A549 (cell line): ENCODE measurements at regions not wholly inside any gene's neighbourhood (a gene's known extent, or its start where the extent isn't known, plus 50 kb on each side); places are given as distances from the start of the nearest gene placed in this dataset.

Source experiments
- ATAC-seq, 2 experiments: fragments of 200-7000 bp in 1 of 2; fragments of >200 bp in 1 of 2; cut with Nextera tagmentation in 1 of 2; cut with Tn5 transposase in 1 of 2; 3 replicates each; pipeline versions ENCODE4 v1.8.0 to v1.9.1; 2018 to 2020; ENCODE audit warnings: mild to moderate bottlenecking in 1 of 2, moderate library complexity in 1 of 2
- CTCF ChIA-PET: fragments of 300-600 bp; sonication (Branson Sonifier 250); formaldehyde crosslinking; extraction: SDS; loops from one replicate; lab custom pipeline; 2021; ENCODE audit warnings: antibody characterized with exemption, inconsistent platforms; lab: Yijun Ruan, JAX
- POLR2A ChIA-PET: fragments of 350-600 bp; formaldehyde crosslinking; extraction: SDS; loops from one replicate; lab custom pipeline; 2021; ENCODE audit warnings: antibody characterized with exemption, inconsistent platforms; lab: Yijun Ruan, JAX
- DNase-seq, 2 experiments: peaks; one replicate each; pipeline versions ENCODE4 v3.0.0 to v3.0.0-alpha.2; 2011 to 2016; ENCODE audit warnings: low read depth in 1 of 2, low spot score in 1 of 2
- FAIRE-seq: peaks from 2 replicates; lab custom pipeline; 2011; peaks lifted over from hg19 to GRCh38; lab: Jason Lieb, UNC
- H3K27ac ChIP-seq, 2 experiments: fragments of >200 bp; sonication (Bioruptor Twin); formaldehyde crosslinking; 3 replicates each; pipeline ENCODE4 v1.5.1; 2016 to 2017
- H3K4me1 ChIP-seq: fragments of >200 bp; sonication (Bioruptor Twin); formaldehyde crosslinking; 3 replicates; pipeline ENCODE4 v1.6.1; 2016
- H3K4me2 ChIP-seq: fragments of >200 bp; sonication (Bioruptor Twin); formaldehyde crosslinking; 3 replicates; pipeline ENCODE4 v1.6.1; 2016
- H3K4me3 ChIP-seq: fragments of >200 bp; sonication (Bioruptor Twin); formaldehyde crosslinking; 3 replicates; pipeline ENCODE4 v1.5.1; 2016
- H3K9me3 ChIP-seq: fragments of >200 bp; sonication (Bioruptor Twin); formaldehyde crosslinking; 3 replicates; pipeline ENCODE4 v1.6.1; 2016
- BHLHE40 ChIP-seq: IDR thresholded peaks from 2 replicates; pipeline ENCODE4 v1.6.1; 2012; ENCODE audit warnings: low read depth, low read length, inconsistent platforms
- CHD2 ChIP-seq: fragments of 150-350 bp; IDR thresholded peaks from 2 replicates; pipeline ENCODE4 v1.6.1; 2014; ENCODE audit warnings: low read length; ENCODE audit not compliant: partially characterized antibody
- EHMT2 ChIP-seq: fragments of 200-600 bp; sonication (generic); IDR thresholded peaks from 2 replicates; pipeline ENCODE4 v1.6.1; 2016; ENCODE audit warnings: antibody characterized with exemption, low read depth, mild to moderate bottlenecking, moderate library complexity
- ESRRA ChIP-seq: fragments of 150-350 bp; IDR thresholded peaks from 2 replicates; pipeline ENCODE4 v1.6.1; 2014; ENCODE audit warnings: mild to moderate bottlenecking, low read length, borderline replicate concordance
- FOSB ChIP-seq: fragments of 250-450 bp; sonication (Bioruptor Pico); IDR thresholded peaks from 2 replicates; pipeline ENCODE4 v1.5.0; 2020; ENCODE audit warnings: mild to moderate bottlenecking, moderate library complexity
- FOSL2 ChIP-seq, 2 experiments: fragments of 450-650 bp in 1 of 2; fragments of >200 bp in 1 of 2; sonication (Bioruptor Twin) in 1 of 2; formaldehyde crosslinking; IDR thresholded peaks; 2 replicates each; pipeline versions ENCODE4 v1.5.0 to v1.6.1; 2016 to 2020; ENCODE audit warnings: mild to moderate bottlenecking in 1 of 2, moderate library complexity in 1 of 2
- HEYL ChIP-seq: fragments of 250-450 bp; sonication (Bioruptor Pico); IDR thresholded peaks from 2 replicates; pipeline ENCODE4 v1.8.0; 2021; ENCODE audit warnings: mild to moderate bottlenecking, moderate library complexity
- HOXA7 ChIP-seq: fragments of 250-450 bp; sonication (Bioruptor Pico); IDR thresholded peaks from 2 replicates; pipeline ENCODE4 v1.5.0; 2020; ENCODE audit warnings: mild to moderate bottlenecking, moderate library complexity
- HOXB13 ChIP-seq: fragments of 250-450 bp; sonication (Bioruptor Pico); IDR thresholded peaks from 2 replicates; pipeline ENCODE4 v1.5.0; 2020; ENCODE audit warnings: low read depth, mild to moderate bottlenecking, moderate library complexity
- HOXB5 ChIP-seq: fragments of 250-450 bp; sonication (Bioruptor Pico); IDR thresholded peaks from 2 replicates; pipeline ENCODE4 v1.5.0; 2020; ENCODE audit warnings: mild to moderate bottlenecking, moderate library complexity
- JUNB ChIP-seq: fragments of >200 bp; sonication (Bioruptor Twin); formaldehyde crosslinking; IDR thresholded peaks from 2 replicates; pipeline ENCODE4 v1.6.1; 2016
- KDM5A ChIP-seq: fragments of 200-600 bp; sonication (generic); IDR thresholded peaks from 2 replicates; pipeline ENCODE4 v1.6.1; 2016; ENCODE audit warnings: antibody characterized with exemption, mild to moderate bottlenecking
- MAZ ChIP-seq: fragments of 150-350 bp; IDR thresholded peaks from 2 replicates; pipeline ENCODE4 v1.6.1; 2014; ENCODE audit warnings: antibody characterized with exemption, low read depth, low read length, borderline replicate concordance
- NFE2L2 ChIP-seq: fragments of 150-350 bp; conservative IDR thresholded peaks from 2 replicates; pipeline ENCODE4 v1.6.1; 2014; ENCODE audit warnings: low read length
- NR3C1 ChIP-seq: fragments of >200 bp; sonication (Bioruptor Twin); formaldehyde crosslinking; IDR thresholded peaks from 3 replicates; pipeline ENCODE4 v1.6.1; 2017
- PHF8 ChIP-seq: fragments of 200-600 bp; sonication (generic); IDR thresholded peaks from 2 replicates; pipeline ENCODE4 v1.6.1; 2016; ENCODE audit warnings: low read depth, mild to moderate bottlenecking, antibody characterized with exemption, moderate library complexity, borderline replicate concordance
- POLR2A ChIP-seq: IDR thresholded peaks from 2 replicates; pipeline ENCODE4 v1.6.1; 2012; ENCODE audit warnings: mild to moderate bottlenecking, low read length
- POLR2AphosphoS2 ChIP-seq: conservative IDR thresholded peaks from 2 replicates; pipeline ENCODE4 v1.6.1; 2012; ENCODE audit warnings: low read length, improper control_type of control experiment, inconsistent platforms
- RAD21 ChIP-seq, 2 experiments: fragments of >200 bp in 1 of 2; sonication (Bioruptor Twin) in 1 of 2; formaldehyde crosslinking in 1 of 2; IDR thresholded peaks in 1 of 2; conservative IDR thresholded peaks in 1 of 2; 2 replicates in 1 of 2; 3 replicates in 1 of 2; pipeline ENCODE4 v1.6.1; 2012 to 2018; ENCODE audit warnings: inconsistent platforms in 1 of 2
- RFX5 ChIP-seq: fragments of 450-650 bp; IDR thresholded peaks from 2 replicates; pipeline ENCODE4 v1.7.1; 2014; ENCODE audit warnings: antibody characterized with exemption, mild to moderate bottlenecking, moderate library complexity
- RNF2 ChIP-seq: fragments of 200-600 bp; sonication (generic); IDR thresholded peaks from 2 replicates; pipeline ENCODE4 v1.6.1; 2016; ENCODE audit warnings: low read depth, mild to moderate bottlenecking, antibody characterized with exemption, moderate library complexity, borderline replicate concordance
- SREBF2 ChIP-seq: fragments of 450-650 bp; IDR thresholded peaks from 2 replicates; pipeline ENCODE4 v1.6.1; 2014; ENCODE audit warnings: mild to moderate bottlenecking, moderate library complexity
- ZFP36 ChIP-seq: fragments of 450-650 bp; IDR thresholded peaks from 2 replicates; pipeline ENCODE4 v1.6.1; 2014; ENCODE audit warnings: borderline replicate concordance; ENCODE audit not compliant: partially characterized antibody
- WGBS: methylation state at CpG from one replicate; pipeline ENCODE4 v1.1.6; 2017; ENCODE audit errors: missing lambda C conversion rate; 5-methylcytosine and 5-hydroxymethylcytosine counted together
- TF ChIP-seq, protein P1 (sequence below): fragments of >200 bp; sonication (Bioruptor Twin); formaldehyde crosslinking; IDR thresholded peaks from 3 replicates; pipeline ENCODE4 v1.6.1; 2016
- TF ChIP-seq, protein P2 (sequence below): fragments of >200 bp; sonication (Bioruptor Twin); formaldehyde crosslinking; IDR thresholded peaks from 3 replicates; pipeline ENCODE4 v1.5.1; 2016
- TF ChIP-seq, protein P3 (sequence below): IDR thresholded peaks from 2 replicates; pipeline ENCODE4 v1.6.1; 2012

DNA sequence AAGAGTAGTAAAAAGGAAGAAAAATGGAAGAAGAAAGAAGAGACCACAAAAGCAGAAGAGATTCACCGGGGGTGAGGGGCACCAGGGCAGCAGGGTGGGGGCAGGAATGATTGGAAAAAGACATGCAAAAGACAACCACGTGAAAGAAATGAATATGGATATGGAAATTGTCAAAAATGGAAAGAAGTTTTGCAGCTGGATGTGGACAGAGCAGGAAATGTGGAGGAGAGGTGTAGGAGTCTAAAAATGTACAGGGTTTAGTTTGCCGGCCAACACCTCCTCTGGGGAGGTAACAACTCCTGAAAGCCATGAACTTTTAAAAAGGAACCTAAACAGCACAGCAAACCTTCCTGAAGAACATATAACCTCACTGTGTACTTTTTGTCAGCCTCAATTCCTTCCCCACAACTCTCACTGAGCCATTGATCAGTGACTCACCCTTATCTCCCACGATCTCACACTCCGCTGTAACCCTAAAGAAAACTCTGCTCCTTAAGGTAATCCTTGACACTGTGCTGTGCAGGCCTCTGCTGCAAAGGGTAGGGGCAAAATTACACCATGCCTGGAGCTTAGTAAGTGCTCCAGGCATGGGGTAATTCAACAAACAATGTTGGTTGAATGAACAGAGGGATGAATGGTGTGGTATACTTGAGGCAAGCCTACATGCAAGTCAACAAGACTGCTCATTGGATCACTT, 100.2 kb upstream of the BOC start:
- ATAC-seq (peak in 1 of 2 experiments; percentile 23; a peak in 1 of 6 replicates), DNase-seq (no peak), FAIRE-seq (no peak)
- H3K27ac ChIP-seq = peak overlapping the region in 1 of 2 experiments; percentile 29; a peak in 1 of 6 replicates
- WGBS = 66% methylated on average over 5 of the region's 5 CpGs
- ChIA-PET POLR2A (no interaction called here), CTCF (interaction anchor here (0.7 kb wide), 1 partner anchor 13 kb away, joined by 3 read pairs; no protein-coding TSS in a partner anchor)
- peaks cover 11% of the 10 kb centered on the region; the same call in 2 of the 3 replicates for H3K4me1 ChIP-seq
- no peak overlapping the region for H3K4me2 ChIP-seq
- H3K4me3 ChIP-seq = no peak overlapping the region
- TF ChIP-seq, protein P1, sequence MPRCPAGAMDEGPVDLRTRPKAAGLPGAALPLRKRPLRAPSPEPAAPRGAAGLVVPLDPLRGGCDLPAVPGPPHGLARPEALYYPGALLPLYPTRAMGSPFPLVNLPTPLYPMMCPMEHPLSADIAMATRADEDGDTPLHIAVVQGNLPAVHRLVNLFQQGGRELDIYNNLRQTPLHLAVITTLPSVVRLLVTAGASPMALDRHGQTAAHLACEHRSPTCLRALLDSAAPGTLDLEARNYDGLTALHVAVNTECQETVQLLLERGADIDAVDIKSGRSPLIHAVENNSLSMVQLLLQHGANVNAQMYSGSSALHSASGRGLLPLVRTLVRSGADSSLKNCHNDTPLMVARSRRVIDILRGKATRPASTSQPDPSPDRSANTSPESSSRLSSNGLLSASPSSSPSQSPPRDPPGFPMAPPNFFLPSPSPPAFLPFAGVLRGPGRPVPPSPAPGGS = no peak
- TF ChIP-seq CHD2 (no peak), KDM5A (no peak), HOXB5 (no peak), JUNB (no peak), RFX5 (no peak), RNF2 (no peak), PHF8 (no peak), BHLHE40 (no peak), HOXA7 (no peak), ZFP36 (no peak), ESRRA (no peak), NR3C1 (no peak), EHMT2 (no peak), RAD21 (conservative IDR thresholded peaks at IDR 0.05 in 1 of 2, IDR thresholded peaks at IDR 0.05 in 1 of 2) (no peak), FOSB (CRISPR knock-in tag) (no peak), SREBF2 (no peak)
- no peaks in the 10 kb centered on the region for H3K9me3 ChIP-seq

DNA sequence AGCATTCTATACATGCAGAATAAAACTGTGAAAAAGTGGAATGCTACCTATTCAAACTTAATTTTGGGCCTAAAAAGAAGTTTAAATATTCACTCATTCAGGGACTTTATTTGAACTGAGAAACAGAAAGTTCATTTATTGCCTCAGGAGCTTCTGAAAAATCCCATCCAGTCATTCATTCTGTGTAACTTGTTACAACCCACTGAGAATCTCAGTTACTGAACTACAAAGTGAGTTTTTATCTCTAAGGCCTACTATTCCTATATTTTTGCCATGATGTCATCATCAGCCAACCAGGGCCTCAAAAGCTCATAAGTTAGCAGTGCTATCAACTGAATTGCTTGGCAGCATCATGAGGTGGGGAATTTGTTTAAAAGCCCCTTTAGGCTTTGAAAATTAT, 98.0 kb upstream of the BOC start:
- H3K4me1 ChIP-seq = peaks cover 11% of the 10 kb centered on the region; the same call in 2 of the 3 replicates
- CTCF ChIA-PET = interaction anchor here (1.4 kb wide), 1 partner anchor 34 kb away, joined by 4 read pairs; no protein-coding TSS in a partner anchor
- DNase-seq = no peak
- H3K9me3 ChIP-seq = no peaks in the 10 kb centered on the region
- no peak for ATAC-seq
- H3K4me3 ChIP-seq = no peak overlapping the region
- no peak for TF ChIP-seq FOSB (CRISPR knock-in tag)
- no peak for TF ChIP-seq PHF8
- no peak for TF ChIP-seq MAZ
- TF ChIP-seq NR3C1 = no peak
- TF ChIP-seq NFE2L2 = no peak
- no peak for TF ChIP-seq HOXB13 (CRISPR knock-in tag)
- no peak for TF ChIP-seq HEYL (CRISPR knock-in tag)
- no peak for TF ChIP-seq RNF2
- TF ChIP-seq, protein P2, sequence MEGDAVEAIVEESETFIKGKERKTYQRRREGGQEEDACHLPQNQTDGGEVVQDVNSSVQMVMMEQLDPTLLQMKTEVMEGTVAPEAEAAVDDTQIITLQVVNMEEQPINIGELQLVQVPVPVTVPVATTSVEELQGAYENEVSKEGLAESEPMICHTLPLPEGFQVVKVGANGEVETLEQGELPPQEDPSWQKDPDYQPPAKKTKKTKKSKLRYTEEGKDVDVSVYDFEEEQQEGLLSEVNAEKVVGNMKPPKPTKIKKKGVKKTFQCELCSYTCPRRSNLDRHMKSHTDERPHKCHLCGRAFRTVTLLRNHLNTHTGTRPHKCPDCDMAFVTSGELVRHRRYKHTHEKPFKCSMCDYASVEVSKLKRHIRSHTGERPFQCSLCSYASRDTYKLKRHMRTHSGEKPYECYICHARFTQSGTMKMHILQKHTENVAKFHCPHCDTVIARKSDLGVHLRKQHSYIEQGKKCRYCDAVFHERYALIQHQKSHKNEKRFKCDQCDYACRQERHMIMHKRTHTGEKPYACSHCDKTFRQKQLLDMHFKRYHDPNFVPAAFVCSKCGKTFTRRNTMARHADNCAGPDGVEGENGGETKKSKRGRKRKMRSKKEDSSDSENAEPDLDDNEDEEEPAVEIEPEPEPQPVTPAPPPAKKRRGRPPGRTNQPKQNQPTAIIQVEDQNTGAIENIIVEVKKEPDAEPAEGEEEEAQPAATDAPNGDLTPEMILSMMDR = no peak
- TF ChIP-seq FOSL2 (IDR thresholded peaks at IDR 0.05) = no peak
- TF ChIP-seq FOSL2 (CRISPR knock-in tag; IDR thresholded peaks at IDR 0.05) = no peak
- no peak for TF ChIP-seq POLR2A
- no peak for TF ChIP-seq ZFP36
- no peak for TF ChIP-seq POLR2AphosphoS2
- TF ChIP-seq, protein P3, sequence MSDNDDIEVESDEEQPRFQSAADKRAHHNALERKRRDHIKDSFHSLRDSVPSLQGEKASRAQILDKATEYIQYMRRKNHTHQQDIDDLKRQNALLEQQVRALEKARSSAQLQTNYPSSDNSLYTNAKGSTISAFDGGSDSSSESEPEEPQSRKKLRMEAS = no peak
- FAIRE-seq = no peak
- H3K4me2 ChIP-seq = no peak overlapping the region
- H3K27ac ChIP-seq = no peak overlapping the region
- POLR2A ChIA-PET = interaction anchor here (0.6 to 0.8 kb wide), 2 partner anchors 15 to 175 kb away, joined by 4 to 5 read pairs; no protein-coding TSS in a partner anchor
